HG02678 (cell line): ENCODE measurements at regions not wholly inside any gene's neighbourhood (a gene's known extent, or its start where the extent isn't known, plus 50 kb on each side); places are given as distances from the start of the nearest gene placed in this dataset.

Experiments
- ATAC-seq: cut with Tn5 transposase; IDR thresholded peaks from one replicate; pipeline ENCODE4 v1.9.1; 2021; ENCODE audit warnings: mild to moderate bottlenecking, moderate library complexity; ENCODE audit not compliant: unreplicated experiment

GRCh38 chr3:160129459-160130061 is 95.7 kb upstream of the C3orf80 start:
- no peak for ATAC-seq

GRCh38 chr3:160130071-160130470 is 95.2 kb upstream of the C3orf80 start:
- no peak for ATAC-seq

- ATAC-seq: no peak
Measured at GRCh38 chr3:160130950-160131349, 94.3 kb upstream of the C3orf80 start.

GRCh38 chr3:160132226-160132625 is 93.0 kb upstream of the C3orf80 start:
- ATAC-seq: no peak

GRCh38 chr3:160133757-160134156 is 91.5 kb upstream of the C3orf80 start:
- ATAC-seq: no peak

- no peak for ATAC-seq
Measured at GRCh38 chr3:160134454-160134853, 90.8 kb upstream of the C3orf80 start.

- no peak for ATAC-seq
Measured at GRCh38 chr3:160134964-160135363, 90.3 kb upstream of the C3orf80 start.

GRCh38 chr3:160135851-160136250 is 89.4 kb upstream of the C3orf80 start:
- ATAC-seq: no peak

- ATAC-seq: no peak
Measured at GRCh38 chr3:160136421-160136820, 88.8 kb upstream of the C3orf80 start.

- ATAC-seq: no peak
Measured at GRCh38 chr3:160139291-160139690, 85.9 kb upstream of the C3orf80 start.

- ATAC-seq: no peak
Measured at GRCh38 chr3:160140756-160141155, 84.5 kb upstream of the C3orf80 start.

GRCh38 chr3:160141485-160142185 is 83.6 kb upstream of the C3orf80 start:
- ATAC-seq: no peak

- ATAC-seq: no peak
Measured at GRCh38 chr3:160143482-160143881, 81.7 kb upstream of the C3orf80 start.

GRCh38 chr3:160150066-160150465 is 75.2 kb upstream of the C3orf80 start:
- ATAC-seq: no peak

GRCh38 chr3:160150525-160150924 is 74.7 kb upstream of the C3orf80 start:
- no peak for ATAC-seq

GRCh38 chr3:160152638-160153037 is 72.6 kb upstream of the C3orf80 start:
- no peak for ATAC-seq

- no peak for ATAC-seq
Measured at GRCh38 chr3:160154033-160154432, 71.2 kb upstream of the C3orf80 start.

GRCh38 chr3:160154596-160154995 is 70.6 kb upstream of the C3orf80 start:
- no peak for ATAC-seq

GRCh38 chr3:160157321-160157720 is 67.9 kb upstream of the C3orf80 start:
- ATAC-seq: no peak

- no peak for ATAC-seq
Measured at GRCh38 chr3:160159341-160159740, 65.9 kb upstream of the C3orf80 start.

GRCh38 chr3:160159806-160160205 is 65.4 kb upstream of the C3orf80 start:
- no peak for ATAC-seq

- no peak for ATAC-seq
Measured at GRCh38 chr3:160161921-160162320, 63.3 kb upstream of the C3orf80 start.

GRCh38 chr3:160162440-160162839 is 62.8 kb upstream of the C3orf80 start:
- no peak for ATAC-seq
